ENCODE measurements at regions not wholly inside any gene's neighbourhood (a gene's known extent, or its start where the extent isn't known, plus 50 kb on each side); places are given as distances from the start of the nearest gene placed in this dataset.

GRCh38 chr7:21364801-21365271, 63.0 kb upstream of the SP4 start:
- no peak overlapping the region for H3K9ac ChIP-seq
- H2AFZ ChIP-seq (replicated peaks), result no peak overlapping the region
- Mint-ChIP-seq H3K36me3 (no peaks in the 10 kb centered on the region), H3K4me3 (no peak overlapping the region), H3K4me1 (no peaks in the 10 kb centered on the region), H3K27ac (no peak overlapping the region), H3K9me3 (no peaks in the 10 kb centered on the region), H3K27me3 (ENCODE audit: insufficient read depth, low read depth) (peaks cover 4% of the 10 kb centered on the region)
- no peak overlapping the region for H3K4me3 ChIP-seq
- DNase-seq (ENCODE audit: low spot score), result no peak
- no peaks in the 10 kb centered on the region for H4K20me1 ChIP-seq (ENCODE audit: low read depth)
- H3K79me2 ChIP-seq (ENCODE audit: low read depth), result no peaks in the 10 kb centered on the region
- no peaks in the 10 kb centered on the region for H3K4me1 ChIP-seq
- TF ChIP-seq CTCF (IDR thresholded peaks at IDR 0.05) (no peak), EZH2phosphoT487 (IDR thresholded peaks at IDR 0.05) (no peak), EZH2 (IDR thresholded peaks at IDR 0.05) (no peak)
- H3K9me3 ChIP-seq (ENCODE audit: low read depth), result no peaks in the 10 kb centered on the region
- H3K27me3 ChIP-seq, result no peaks in the 10 kb centered on the region
- no peaks in the 10 kb centered on the region for H3F3A ChIP-seq (ENCODE audit: low read depth)
- no peaks in the 10 kb centered on the region for H3K36me3 ChIP-seq
- no peak overlapping the region for H3K4me2 ChIP-seq
- H3K27ac ChIP-seq, result no peak overlapping the region

- H3K4me3 Mint-ChIP-seq, result no peak overlapping the region
- Histone ChIP-seq H3K9me3 (ENCODE audit: low read depth) (no peaks in the 10 kb centered on the region), H3K4me3 (no peak overlapping the region), H3K4me2 (no peak overlapping the region), H3K36me3 (no peaks in the 10 kb centered on the region), H3F3A (ENCODE audit: low read depth) (no peaks in the 10 kb centered on the region), H3K79me2 (ENCODE audit: low read depth) (no peaks in the 10 kb centered on the region), H2AFZ (replicated peaks) (no peak overlapping the region), H3K27me3 (no peaks in the 10 kb centered on the region), H3K9ac (no peak overlapping the region), H4K20me1 (ENCODE audit: low read depth) (no peaks in the 10 kb centered on the region), H3K4me1 (peaks cover 2% of the 10 kb centered on the region), H3K27ac (no peak overlapping the region)
- H3K36me3 Mint-ChIP-seq, result no peaks in the 10 kb centered on the region
- peaks cover 2% of the 10 kb centered on the region for H3K27me3 Mint-ChIP-seq (ENCODE audit: insufficient read depth, low read depth)
- DNase-seq (ENCODE audit: low spot score), result no peak
- no peaks in the 10 kb centered on the region for H3K9me3 Mint-ChIP-seq
- TF ChIP-seq EZH2phosphoT487 (IDR thresholded peaks at IDR 0.05), result no peak
- peaks cover 7% of the 10 kb centered on the region for H3K4me1 Mint-ChIP-seq
- H3K27ac Mint-ChIP-seq, result no peak overlapping the region
Measured at GRCh38 chr7:21365866-21366624, 61.8 kb upstream of the SP4 start.

- Histone ChIP-seq H3K79me2 (ENCODE audit: low read depth) (no peaks in the 10 kb centered on the region), H3K4me1 (peaks cover 8% of the 10 kb centered on the region), H3K9me3 (ENCODE audit: low read depth) (no peaks in the 10 kb centered on the region), H3K4me2 (no peak overlapping the region), H3K27ac (no peak overlapping the region), H3K36me3 (no peaks in the 10 kb centered on the region), H3K4me3 (no peak overlapping the region), H4K20me1 (ENCODE audit: low read depth) (no peaks in the 10 kb centered on the region), H3K27me3 (no peaks in the 10 kb centered on the region), H3K9ac (no peak overlapping the region), H2AFZ (replicated peaks) (no peak overlapping the region), H3F3A (ENCODE audit: low read depth) (no peaks in the 10 kb centered on the region)
- no peak for DNase-seq (ENCODE audit: low spot score)
- Mint-ChIP-seq H3K36me3 (no peaks in the 10 kb centered on the region), H3K27me3 (ENCODE audit: insufficient read depth, low read depth) (peaks cover 2% of the 10 kb centered on the region), H3K27ac (no peak overlapping the region), H3K4me1 (peaks cover 14% of the 10 kb centered on the region), H3K4me3 (no peak overlapping the region), H3K9me3 (no peaks in the 10 kb centered on the region)
- TF ChIP-seq CTCF (IDR thresholded peaks at IDR 0.05) (no peak), EZH2phosphoT487 (IDR thresholded peaks at IDR 0.05) (no peak), EZH2 (IDR thresholded peaks at IDR 0.05) (no peak)
Measured at GRCh38 chr7:21367081-21367480, 60.8 kb upstream of the SP4 start.

- no peaks in the 10 kb centered on the region for H3K36me3 Mint-ChIP-seq
- H3K27me3 Mint-ChIP-seq (ENCODE audit: insufficient read depth, low read depth), result peaks cover 2% of the 10 kb centered on the region
- no peak for TF ChIP-seq EZH2 (IDR thresholded peaks at IDR 0.05)
- no peak for TF ChIP-seq EZH2phosphoT487 (IDR thresholded peaks at IDR 0.05)
- TF ChIP-seq CTCF (IDR thresholded peaks at IDR 0.05), result no peak
- H4K20me1 ChIP-seq (ENCODE audit: low read depth), result no peaks in the 10 kb centered on the region
- no peak overlapping the region for H3K4me2 ChIP-seq
- no peak overlapping the region for H3K9ac ChIP-seq
- no peak overlapping the region for H3K27ac Mint-ChIP-seq
- no peaks in the 10 kb centered on the region for H3K9me3 ChIP-seq (ENCODE audit: low read depth)
- H3F3A ChIP-seq (ENCODE audit: low read depth), result no peaks in the 10 kb centered on the region
- no peak for DNase-seq (ENCODE audit: low spot score)
- no peaks in the 10 kb centered on the region for H3K36me3 ChIP-seq
- peaks cover 8% of the 10 kb centered on the region for H3K4me1 ChIP-seq
- no peak overlapping the region for H2AFZ ChIP-seq (replicated peaks)
- H3K4me1 Mint-ChIP-seq, result peaks cover 14% of the 10 kb centered on the region
- H3K27me3 ChIP-seq, result no peaks in the 10 kb centered on the region
- H3K79me2 ChIP-seq (ENCODE audit: low read depth), result no peaks in the 10 kb centered on the region
- no peak overlapping the region for H3K27ac ChIP-seq
- H3K4me3 Mint-ChIP-seq, result no peak overlapping the region
- H3K9me3 Mint-ChIP-seq, result no peaks in the 10 kb centered on the region
- no peak overlapping the region for H3K4me3 ChIP-seq
Measured at GRCh38 chr7:21367537-21367936, 60.3 kb upstream of the SP4 start.

All from neural progenitor cell (in vitro differentiated cells).